WERI-Rb-1 (cell line): ENCODE measurements at regions not wholly inside any gene's neighbourhood (a gene's known extent, or its start where the extent isn't known, plus 50 kb on each side); places are given as distances from the start of the nearest gene placed in this dataset.
"Not testable (repeated sequence)": the region's sequence is repeated elsewhere in the genome, so short reads cannot be mapped to it uniquely, and the experiment has no call there.

Experiments
- DNase-seq: peaks from one replicate; pipeline ENCODE4 v3.0.0-alpha.2; 2020
- H3K27ac ChIP-seq: fragments of 250-450 bp; sonication (Bioruptor Pico); 2 replicates; pipeline ENCODE4 v1.5.1; 2020; ENCODE audit warnings: mild to moderate bottlenecking, moderate library complexity
- H3K27me3 ChIP-seq: fragments of 250-450 bp; sonication (Bioruptor Pico); 2 replicates; pipeline ENCODE4 v1.5.1; 2021; ENCODE audit warnings: mild to moderate bottlenecking, low read depth, moderate library complexity; ENCODE audit not compliant: insufficient read depth, severe bottlenecking
- H3K36me3 ChIP-seq: fragments of 250-450 bp; sonication (Bioruptor Pico); 2 replicates; pipeline ENCODE4 v1.5.1; 2020; ENCODE audit warnings: mild to moderate bottlenecking, moderate library complexity
- H3K4me3 ChIP-seq: 2 replicates; pipeline ENCODE4 v1.5.1; 2011; ENCODE audit warnings: low read depth, mild to moderate bottlenecking, control low read depth, low read length
- H3K9me3 ChIP-seq: fragments of 250-450 bp; sonication (Bioruptor Pico); 2 replicates; pipeline ENCODE4 v1.5.1; 2021; ENCODE audit warnings: mild to moderate bottlenecking, moderate library complexity; ENCODE audit not compliant: severe bottlenecking
- TF ChIP-seq, protein P1 (sequence below): IDR thresholded peaks from 2 replicates; pipeline ENCODE4 v1.5.1; 2011; ENCODE audit warnings: low read depth, mild to moderate bottlenecking, control low read depth, inconsistent platforms, low read length

DNA sequence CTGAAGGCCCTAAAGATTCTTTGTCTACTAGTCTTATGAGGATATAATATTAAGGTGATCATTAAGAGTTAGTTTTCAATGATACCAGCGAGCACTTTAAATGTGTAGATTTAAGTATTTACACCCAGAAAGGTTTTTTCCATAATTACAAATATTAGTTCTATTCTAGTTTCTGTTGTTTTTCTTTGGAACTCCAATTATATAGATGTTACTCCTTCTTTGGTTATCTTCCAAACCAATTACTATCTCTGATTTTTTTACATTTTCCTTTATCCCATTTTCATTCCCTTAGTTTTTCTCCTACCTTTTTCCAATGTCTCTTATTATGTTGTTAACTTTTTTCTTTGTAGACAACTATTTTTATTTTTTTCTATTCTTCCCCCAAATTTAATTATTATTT, 355.1 kb downstream of the KCNN2 start:
- Histone ChIP-seq H3K4me3 (no peak overlapping the region), H3K9me3 (no peaks in the 10 kb centered on the region), H3K27ac (no peak overlapping the region), H3K36me3 (no peaks in the 10 kb centered on the region), H3K27me3 (peaks cover 2% of the 10 kb centered on the region)
- no peak for DNase-seq
- TF ChIP-seq, protein P1, sequence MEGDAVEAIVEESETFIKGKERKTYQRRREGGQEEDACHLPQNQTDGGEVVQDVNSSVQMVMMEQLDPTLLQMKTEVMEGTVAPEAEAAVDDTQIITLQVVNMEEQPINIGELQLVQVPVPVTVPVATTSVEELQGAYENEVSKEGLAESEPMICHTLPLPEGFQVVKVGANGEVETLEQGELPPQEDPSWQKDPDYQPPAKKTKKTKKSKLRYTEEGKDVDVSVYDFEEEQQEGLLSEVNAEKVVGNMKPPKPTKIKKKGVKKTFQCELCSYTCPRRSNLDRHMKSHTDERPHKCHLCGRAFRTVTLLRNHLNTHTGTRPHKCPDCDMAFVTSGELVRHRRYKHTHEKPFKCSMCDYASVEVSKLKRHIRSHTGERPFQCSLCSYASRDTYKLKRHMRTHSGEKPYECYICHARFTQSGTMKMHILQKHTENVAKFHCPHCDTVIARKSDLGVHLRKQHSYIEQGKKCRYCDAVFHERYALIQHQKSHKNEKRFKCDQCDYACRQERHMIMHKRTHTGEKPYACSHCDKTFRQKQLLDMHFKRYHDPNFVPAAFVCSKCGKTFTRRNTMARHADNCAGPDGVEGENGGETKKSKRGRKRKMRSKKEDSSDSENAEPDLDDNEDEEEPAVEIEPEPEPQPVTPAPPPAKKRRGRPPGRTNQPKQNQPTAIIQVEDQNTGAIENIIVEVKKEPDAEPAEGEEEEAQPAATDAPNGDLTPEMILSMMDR: no peak

DNA sequence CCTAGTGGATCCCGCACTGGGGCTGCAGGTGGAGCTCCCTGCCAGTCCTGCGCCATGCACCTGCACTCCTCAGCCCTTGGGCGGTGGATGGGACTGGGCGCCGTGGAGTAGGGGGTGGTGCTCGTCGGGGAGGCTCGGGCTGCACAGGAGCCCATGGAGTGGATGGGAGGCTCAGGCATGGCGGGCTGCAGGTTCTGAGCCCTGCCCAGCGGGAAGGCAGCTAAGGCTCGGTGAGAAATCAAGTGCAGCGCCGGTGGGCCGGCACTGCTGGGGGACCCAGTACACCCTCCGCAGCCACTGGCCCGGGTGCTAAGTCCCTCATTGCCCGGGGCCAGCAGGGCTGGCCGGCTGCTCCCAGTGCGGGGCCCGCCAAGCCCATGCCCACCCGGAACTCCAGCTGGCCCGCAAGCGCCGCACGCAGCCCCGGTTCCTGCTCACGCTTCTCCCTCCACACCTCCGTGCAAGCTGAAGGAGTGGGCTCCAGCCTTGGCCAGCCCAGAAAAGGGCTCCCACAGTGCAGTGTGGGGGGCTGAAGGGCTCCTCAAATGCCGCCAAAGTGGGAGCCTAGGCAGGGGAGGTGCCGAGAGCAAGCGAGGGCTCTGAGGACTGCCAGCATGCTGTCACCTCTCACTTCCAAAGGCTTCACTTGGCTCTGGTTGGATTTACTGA, 342.5 kb downstream of the KCNN2 start:
- not testable (repeated sequence) for H3K27me3 ChIP-seq, H3K27ac ChIP-seq, H3K36me3 ChIP-seq, H3K9me3 ChIP-seq, H3K4me3 ChIP-seq, DNase-seq

DNA sequence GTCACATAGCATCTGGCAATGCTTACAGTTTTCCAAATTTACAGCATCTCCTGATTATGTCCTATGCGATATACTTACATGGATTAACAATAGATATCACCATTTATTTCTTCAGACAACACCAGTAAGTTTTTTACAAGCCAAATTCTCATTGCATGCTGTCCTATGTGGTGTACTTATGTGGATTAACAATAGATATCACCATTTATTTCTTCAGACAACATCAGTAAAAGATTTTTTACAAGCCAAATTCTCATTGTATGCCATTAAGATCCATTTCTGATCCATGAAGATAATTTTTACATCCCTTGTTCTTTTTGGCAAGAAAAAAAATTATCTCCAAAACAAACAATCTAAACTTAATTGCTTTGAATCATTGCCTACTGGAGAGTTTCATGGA, 340.9 kb downstream of the KCNN2 start:
- Histone ChIP-seq H3K27me3 (no peaks in the 10 kb centered on the region), H3K9me3 (no peaks in the 10 kb centered on the region), H3K4me3 (no peak overlapping the region), H3K36me3 (no peaks in the 10 kb centered on the region), H3K27ac (no peak overlapping the region)
- DNase-seq: no peak
- TF ChIP-seq, protein P1: no peak

DNA sequence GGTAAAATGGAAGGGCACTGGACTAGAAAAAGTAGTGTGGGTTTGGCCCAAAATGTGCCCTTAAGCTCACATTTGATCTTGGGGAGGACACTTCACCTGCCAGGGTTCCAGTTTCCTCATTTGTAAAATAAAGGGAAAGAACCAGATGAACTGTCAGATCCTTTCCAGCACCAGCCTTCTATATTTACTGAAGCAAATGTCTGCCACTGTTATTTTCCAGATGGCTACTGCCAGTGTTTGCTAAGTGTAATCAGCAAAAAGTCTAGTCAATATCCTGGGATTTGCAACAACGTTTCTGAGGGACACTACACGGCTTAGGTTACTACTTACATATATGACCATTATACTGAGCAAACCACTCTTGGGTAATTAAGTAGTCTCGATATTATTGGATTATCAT, 340.3 kb downstream of the KCNN2 start:
- Histone ChIP-seq H3K9me3 (no peaks in the 10 kb centered on the region), H3K27me3 (no peaks in the 10 kb centered on the region), H3K4me3 (no peak overlapping the region), H3K36me3 (no peaks in the 10 kb centered on the region), H3K27ac (no peak overlapping the region)
- TF ChIP-seq, protein P1: no peak
- no peak for DNase-seq

DNA sequence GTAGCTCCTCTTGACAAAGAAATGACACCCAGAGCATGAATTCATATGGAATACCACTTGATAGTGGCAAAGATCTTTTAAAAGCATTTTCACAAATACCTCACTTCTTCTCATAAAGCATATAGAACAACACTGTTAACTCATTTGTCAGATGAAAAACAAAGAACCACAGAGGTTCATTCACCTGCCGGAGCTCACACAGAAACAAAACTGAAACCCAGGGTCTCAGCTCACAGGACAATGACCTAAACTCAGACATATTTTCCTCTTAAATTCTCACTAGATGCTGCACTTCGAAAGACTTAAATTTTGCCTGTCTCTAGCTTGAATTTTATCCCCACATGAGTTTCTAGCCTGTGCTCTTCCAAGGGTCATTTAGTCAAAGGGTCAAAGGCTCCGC, 339.0 kb downstream of the KCNN2 start:
- no peak for DNase-seq
- Histone ChIP-seq H3K9me3 (no peaks in the 10 kb centered on the region), H3K4me3 (no peak overlapping the region), H3K27me3 (no peaks in the 10 kb centered on the region), H3K36me3 (no peaks in the 10 kb centered on the region), H3K27ac (no peak overlapping the region)
- TF ChIP-seq, protein P1: no peak

DNA sequence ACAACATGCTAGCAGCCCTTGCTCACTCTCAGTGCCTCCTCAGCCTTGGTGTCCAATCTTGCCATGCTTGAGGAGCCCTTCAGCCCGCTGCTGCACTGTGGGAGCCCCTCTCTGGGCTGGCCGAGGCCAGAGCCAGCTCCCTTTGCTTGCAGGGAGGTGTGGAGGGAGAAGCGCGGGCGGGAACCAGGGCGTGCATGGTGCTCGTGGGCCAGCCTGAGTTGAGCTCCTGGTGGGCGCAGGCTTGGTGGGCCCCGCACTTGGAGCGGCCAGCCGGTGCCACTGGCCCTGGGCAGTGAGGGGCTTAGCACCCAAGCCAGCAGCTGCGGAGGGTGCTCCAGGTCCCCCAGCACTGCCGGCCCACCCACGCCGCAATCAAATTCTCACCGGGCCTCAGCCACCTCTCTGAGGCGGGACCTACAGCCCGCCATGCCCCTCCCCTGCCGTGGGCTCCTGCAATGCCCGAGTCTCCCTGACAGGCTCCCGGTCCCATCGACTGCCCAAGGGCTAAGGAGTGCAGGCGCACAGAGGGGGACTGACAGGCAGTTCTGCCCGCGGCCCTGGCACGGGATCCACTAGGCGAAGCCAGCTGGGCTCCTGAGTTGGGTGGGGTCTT, 333.5 kb downstream of the KCNN2 start:
- no peak for DNase-seq
- no peak overlapping the region for H3K27ac ChIP-seq
- peaks cover 2% of the 10 kb centered on the region for H3K27me3 ChIP-seq
- no peak overlapping the region for H3K4me3 ChIP-seq
- H3K9me3 ChIP-seq: peaks cover 2% of the 10 kb centered on the region
- TF ChIP-seq, protein P1: no peak
- no peaks in the 10 kb centered on the region for H3K36me3 ChIP-seq
